ENCODE measurements at regions not wholly inside any gene's neighbourhood (a gene's known extent, or its start where the extent isn't known, plus 50 kb on each side); places are given as distances from the start of the nearest gene placed in this dataset.

DNA sequence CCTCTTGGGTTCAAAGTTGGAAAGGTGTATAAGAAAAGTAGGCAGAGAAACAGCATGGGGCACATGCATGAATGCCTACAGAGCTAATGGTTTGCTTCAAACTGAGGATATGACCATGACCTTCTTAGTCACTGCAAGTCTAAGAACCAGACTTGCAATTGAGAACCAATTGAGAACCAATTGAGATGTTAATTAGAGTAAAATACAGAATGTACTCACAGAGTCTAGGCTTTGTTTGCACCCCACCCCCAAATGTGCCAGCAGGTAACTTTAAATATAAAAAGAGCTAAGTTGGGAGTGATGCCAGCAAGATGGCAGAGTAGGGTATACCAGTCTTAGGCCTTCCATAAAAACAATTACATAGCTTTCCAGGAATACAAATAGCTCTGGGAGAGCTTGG, 227.3 kb upstream of the ALG10 start:
- TF ChIP-seq, protein P1, sequence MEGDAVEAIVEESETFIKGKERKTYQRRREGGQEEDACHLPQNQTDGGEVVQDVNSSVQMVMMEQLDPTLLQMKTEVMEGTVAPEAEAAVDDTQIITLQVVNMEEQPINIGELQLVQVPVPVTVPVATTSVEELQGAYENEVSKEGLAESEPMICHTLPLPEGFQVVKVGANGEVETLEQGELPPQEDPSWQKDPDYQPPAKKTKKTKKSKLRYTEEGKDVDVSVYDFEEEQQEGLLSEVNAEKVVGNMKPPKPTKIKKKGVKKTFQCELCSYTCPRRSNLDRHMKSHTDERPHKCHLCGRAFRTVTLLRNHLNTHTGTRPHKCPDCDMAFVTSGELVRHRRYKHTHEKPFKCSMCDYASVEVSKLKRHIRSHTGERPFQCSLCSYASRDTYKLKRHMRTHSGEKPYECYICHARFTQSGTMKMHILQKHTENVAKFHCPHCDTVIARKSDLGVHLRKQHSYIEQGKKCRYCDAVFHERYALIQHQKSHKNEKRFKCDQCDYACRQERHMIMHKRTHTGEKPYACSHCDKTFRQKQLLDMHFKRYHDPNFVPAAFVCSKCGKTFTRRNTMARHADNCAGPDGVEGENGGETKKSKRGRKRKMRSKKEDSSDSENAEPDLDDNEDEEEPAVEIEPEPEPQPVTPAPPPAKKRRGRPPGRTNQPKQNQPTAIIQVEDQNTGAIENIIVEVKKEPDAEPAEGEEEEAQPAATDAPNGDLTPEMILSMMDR (IDR thresholded peaks at IDR 0.05): no peak
- TF ChIP-seq POLR2AphosphoS5 (IDR thresholded peaks at IDR 0.05; ENCODE audit: low read depth, low read length) (no peak), SIN3A (IDR thresholded peaks at IDR 0.05; ENCODE audit: borderline replicate concordance, low read depth, low read length) (no peak), JUND (IDR thresholded peaks at IDR 0.05) (no peak), FOXJ3 (CRISPR knock-in tag; IDR thresholded peaks at IDR 0.05) (no peak), SMC3 (IDR thresholded peaks at IDR 0.05; ENCODE audit: low read depth, low read length) (no peak), GATA2 (CRISPR knock-in tag; IDR thresholded peaks at IDR 0.05) (no peak), ELF1 (IDR thresholded peaks at IDR 0.05) (no peak), EP300 (IDR thresholded peaks at IDR 0.05; ENCODE audit: borderline replicate concordance in 1 of 2, low read depth in 1 of 2, low read length in 1 of 2) (no peak), RAD21 (IDR thresholded peaks at IDR 0.05; ENCODE audit: low read length) (no peak), YY1 (IDR thresholded peaks at IDR 0.05; ENCODE audit: low read depth) (no peak), TCF12 (IDR thresholded peaks at IDR 0.05) (no peak)
- TF ChIP-seq, protein P2, sequence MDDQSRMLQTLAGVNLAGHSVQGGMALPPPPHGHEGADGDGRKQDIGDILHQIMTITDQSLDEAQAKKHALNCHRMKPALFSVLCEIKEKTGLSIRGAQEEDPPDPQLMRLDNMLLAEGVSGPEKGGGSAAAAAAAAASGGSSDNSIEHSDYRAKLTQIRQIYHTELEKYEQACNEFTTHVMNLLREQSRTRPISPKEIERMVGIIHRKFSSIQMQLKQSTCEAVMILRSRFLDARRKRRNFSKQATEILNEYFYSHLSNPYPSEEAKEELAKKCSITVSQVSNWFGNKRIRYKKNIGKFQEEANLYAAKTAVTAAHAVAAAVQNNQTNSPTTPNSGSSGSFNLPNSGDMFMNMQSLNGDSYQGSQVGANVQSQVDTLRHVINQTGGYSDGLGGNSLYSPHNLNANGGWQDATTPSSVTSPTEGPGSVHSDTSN (IDR thresholded peaks at IDR 0.05): no peak
- TF ChIP-seq, protein P3, sequence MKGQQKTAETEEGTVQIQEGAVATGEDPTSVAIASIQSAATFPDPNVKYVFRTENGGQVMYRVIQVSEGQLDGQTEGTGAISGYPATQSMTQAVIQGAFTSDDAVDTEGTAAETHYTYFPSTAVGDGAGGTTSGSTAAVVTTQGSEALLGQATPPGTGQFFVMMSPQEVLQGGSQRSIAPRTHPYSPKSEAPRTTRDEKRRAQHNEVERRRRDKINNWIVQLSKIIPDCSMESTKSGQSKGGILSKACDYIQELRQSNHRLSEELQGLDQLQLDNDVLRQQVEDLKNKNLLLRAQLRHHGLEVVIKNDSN (IDR thresholded peaks at IDR 0.05; ENCODE audit: borderline replicate concordance, low read depth): no peak
